NCI-H1694 (cell line): ENCODE measurements at regions not wholly inside any gene's neighbourhood (a gene's known extent, or its start where the extent isn't known, plus 50 kb on each side); places are given as distances from the start of the nearest gene placed in this dataset.

Experiments
- DNase-seq: peaks from one replicate; lab custom pipeline; 2025; lab: John Stamatoyannopoulos, UW

DNA sequence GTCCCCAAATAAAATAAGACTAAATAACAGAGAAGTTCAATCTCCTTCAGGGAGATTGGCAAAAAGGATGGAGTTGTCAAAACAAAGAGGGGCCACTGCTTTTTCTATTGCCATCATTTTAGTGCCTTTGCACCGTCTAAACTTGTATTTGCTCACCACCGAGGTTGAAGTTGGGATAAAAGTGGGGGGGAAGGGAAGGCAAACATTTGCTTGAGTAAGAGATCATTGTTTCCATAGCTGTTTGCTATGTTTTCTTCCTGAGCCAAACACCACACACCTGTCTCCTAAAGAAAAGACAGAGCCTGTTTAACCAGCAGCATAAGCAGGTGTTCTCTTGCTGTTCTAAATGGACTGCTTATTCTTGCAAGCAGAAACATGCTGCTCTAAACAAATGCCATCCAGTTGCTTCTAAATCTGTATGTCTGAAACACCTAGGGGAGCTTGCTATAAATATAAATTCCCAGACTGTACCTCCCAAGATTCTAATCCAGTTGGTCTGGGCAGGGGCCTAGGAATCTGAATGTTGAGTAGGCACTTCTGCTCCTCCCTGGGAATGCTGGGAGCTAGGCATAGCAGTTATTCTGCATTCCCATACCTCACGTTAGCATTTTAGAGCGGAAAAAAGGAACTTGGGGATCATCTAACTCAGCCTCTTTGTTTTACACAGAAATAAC is 179.4 kb upstream of the ARL4C start:
- no peak for DNase-seq

DNA sequence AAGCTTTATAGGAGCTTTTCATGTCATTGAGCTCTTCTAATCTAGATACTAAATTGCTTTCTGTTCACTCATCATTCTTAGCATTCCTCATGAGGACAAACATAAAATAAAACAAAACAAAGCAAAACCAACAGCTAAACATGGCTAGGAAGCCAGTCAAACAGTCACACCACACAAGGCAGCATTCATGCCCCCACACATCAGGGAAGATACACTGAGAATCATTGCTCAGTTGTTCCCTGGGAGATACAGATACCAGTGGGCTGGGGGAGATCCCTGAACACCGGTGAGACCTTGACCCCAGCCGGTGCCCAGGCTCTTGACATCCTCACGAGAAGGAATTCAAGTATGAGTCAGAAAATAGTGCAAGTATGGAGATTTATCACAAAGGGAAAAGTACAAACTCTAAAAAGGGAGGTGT is 177.9 kb upstream of the ARL4C start:
- DNase-seq = no peak

DNA sequence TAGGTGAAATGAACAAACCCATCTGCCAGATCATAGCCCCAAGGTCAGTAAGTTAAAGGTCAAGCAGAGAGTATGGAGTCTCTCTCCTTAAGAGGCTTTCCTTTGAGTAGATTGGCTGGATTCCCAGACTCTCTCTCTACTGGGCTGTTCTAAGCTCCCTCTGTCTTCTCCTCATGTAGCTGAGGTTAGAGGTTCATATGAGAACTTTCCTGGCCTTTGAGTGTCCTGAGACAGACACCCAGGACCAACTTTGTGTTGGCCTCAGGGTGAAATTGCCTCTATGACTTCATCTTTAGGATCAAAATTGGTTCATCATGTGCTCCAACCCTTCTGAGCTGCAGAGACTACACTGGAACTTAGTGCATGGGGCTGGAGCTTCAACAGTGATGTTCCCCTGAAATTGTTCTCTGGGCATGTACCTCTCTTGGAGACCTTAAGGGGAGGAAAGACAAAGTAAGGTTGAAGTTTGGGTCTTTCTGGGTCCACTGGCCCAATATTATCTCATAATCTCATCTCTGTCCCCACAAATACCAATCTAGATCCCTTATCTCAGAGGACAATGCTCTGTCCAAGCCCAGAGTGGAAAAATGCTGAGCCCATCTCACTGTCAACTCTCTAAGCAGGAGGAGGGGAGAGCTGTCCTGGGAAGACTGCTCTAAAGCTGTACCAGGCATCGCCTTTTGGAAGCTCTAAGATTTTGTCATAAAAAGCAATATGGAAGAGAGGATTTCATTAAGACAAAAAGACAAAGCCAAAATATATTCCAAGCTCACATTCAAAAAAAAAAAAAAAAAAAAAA is 177.3 kb upstream of the ARL4C start:
- no peak for DNase-seq

DNA sequence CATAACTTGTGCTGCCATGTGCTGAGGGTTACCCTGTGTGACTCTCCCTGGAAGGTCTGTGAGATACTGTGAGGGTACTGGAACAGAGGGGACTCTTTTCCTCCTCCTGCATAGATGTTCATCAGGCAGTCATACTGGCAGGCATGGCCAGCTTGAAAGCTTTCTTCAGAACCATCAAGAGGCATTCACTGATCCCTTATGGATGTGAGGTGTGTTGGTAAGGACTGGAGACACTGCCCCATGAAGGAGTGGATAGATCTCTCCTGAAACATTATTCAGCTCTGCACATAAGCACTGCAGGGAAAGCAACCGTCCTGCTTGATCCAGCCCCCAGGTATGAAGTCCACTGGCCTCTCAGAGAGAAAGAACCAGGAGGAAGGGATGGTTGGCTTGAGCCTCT is 176.6 kb upstream of the ARL4C start:
- no peak for DNase-seq

DNA sequence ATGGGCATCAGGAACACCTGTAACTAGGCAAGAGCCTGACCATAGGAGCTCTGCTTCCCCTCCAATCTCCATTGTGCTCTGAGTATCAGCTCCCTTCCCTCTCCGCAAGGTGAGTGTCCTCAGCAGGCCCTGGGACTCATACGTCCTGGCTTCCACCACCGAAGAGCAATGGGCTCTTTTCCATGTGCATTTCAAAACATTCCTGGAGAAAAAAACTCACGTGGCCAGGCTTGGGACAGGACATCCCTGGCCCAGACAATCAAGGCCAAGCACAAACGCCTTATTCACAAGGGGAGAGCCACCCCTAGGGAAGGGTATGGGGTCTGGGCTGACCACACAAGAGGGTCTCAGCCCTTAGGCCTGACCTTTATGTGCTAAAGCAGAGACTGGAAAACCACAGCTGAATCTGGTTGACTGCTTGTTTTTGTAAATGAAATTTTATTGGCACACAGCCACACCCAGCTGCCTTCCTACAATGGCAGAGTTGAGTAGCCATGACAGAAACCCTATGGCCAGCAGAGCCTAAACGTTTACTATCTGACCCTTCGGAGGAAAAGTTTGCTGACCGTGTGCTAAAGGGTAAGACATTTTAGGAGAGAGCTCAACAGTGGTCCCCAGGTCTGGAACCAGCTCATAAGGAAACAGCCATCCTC is 175.7 kb upstream of the ARL4C start:
- DNase-seq = no peak

DNA sequence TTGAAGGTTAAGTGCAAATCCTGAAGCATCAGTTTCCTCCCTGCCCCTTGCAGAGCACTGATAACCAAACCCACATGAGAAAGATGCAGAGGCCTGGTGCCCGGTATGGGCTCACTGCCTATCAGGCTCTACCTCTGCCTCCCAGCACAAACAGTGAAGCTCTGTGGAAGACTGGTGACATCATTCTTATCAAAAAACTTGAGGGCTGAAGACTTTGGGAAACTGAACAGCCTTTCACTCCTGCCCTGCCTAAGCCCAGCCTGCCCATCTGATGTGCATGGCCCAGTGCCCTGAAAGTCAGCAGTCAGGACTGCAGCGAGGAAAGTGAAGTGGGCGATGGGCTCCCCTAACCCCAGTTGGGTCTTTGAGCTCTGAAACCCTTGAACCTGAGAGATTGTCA is 174.8 kb upstream of the ARL4C start:
- DNase-seq = no peak

DNA sequence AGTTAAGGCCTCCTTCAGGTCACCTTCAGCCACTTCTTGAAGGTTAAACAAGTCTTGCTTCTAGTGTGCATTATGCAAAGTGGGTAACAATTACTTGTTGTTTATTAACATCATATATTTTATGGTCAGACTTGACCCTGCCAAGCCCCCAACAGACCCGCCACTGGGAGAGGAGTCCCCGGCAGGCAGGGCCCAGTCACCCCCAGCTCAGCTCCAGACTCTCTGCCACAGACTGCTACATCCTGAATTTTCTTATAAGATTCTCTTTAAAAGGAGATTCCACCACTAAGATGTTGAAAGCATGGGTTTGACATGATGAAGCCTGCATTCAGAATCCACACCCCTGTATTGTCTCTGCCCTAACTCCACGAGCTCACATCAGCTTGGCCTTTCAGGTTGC is 174.3 kb upstream of the ARL4C start:
- DNase-seq = no peak

DNA sequence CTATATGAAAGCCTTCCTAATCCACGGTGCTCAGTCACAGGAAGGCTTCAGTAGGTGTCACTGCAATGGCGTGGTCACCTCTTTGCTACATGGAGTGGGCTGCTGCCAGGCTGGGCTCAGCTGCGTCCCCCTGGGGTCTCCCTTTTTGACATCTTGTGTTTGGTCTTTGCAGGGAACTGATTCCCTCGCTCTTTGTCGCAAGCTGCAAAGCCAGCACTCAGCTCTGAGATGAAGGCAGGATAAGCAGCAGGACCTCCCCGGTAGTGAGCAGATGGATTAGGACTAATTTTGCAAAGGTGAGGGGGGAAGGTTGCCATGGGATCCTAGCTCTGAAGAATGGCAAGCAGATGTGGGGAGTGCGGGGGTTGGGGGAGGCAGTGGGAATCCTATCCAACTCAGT is 173.9 kb upstream of the ARL4C start:
- no peak for DNase-seq

DNA sequence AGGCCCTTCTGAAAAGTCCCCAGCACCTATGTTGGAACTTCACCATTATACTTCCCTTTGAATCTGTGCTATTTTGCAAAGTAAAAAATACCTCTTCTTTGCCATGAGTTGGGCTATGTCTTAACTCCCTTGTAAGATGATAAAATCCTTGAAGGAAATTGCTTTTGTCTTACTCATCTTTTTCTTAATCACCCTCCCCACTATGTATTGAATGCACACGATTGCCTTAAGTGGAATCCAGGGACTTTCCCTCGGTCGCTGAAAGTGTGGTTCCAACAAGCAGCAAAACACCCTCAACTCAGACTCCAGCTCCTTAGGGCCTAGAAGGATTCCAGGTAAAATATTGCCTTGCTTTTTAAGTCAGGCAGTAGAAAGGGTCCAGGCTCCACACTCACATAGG is 173.2 kb upstream of the ARL4C start:
- no peak for DNase-seq

DNA sequence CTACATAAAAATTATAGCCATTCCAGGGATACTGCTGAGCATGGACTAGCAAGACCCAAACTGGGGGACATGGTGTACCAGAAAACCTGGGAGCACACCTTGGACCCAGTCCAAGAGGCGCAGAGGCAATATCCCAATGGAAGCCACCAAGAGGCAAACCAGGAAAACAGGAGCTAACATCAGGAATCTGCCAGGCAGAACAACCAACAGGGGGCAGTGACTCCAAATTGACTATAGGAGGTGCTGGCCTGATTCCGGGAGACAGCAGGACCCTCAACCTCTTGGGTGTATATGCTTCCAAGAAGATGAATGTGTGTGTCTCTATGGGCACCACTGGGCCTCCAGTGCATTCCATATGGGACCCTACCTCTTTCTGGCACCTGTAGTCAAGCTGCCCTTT is 172.7 kb upstream of the ARL4C start:
- DNase-seq = no peak

DNA sequence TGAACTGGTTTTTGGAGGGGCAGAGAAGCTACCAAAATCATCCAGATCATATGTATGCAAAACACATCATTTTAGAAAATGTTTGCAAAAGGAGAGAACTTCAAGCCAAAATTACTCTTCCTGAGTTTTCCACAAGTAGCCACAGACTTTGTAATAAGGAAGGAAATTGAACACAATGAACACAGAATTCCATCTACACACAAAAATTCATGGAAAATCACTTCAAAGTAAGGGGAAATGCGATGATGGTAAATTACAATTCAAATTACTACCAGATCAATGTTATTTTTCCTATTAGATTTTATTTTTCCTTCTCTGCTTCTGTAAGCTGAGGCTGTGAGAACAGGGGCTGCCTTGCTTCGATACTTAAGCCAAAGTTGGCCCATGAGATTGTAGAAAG is 172.1 kb upstream of the ARL4C start:
- DNase-seq = no peak

DNA sequence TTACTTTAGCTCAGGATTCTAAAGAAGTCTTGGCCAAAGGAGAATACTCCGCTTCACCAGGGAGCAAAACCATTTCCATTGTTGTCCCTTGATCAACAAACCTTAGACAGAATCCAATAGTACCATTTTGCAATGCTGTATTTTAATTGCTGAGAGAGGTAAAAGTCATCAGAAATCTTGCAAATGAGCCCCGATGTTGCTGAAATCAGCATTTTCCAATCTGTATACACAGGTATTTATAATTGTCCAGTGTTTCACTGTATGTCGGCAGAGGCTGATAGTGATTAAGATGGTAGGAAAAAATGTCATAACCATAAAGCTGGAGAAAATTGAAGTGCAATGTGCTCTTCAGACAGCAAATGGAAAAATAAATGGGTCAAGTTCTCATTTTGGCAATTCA is 170.0 kb upstream of the ARL4C start:
- no peak for DNase-seq

DNA sequence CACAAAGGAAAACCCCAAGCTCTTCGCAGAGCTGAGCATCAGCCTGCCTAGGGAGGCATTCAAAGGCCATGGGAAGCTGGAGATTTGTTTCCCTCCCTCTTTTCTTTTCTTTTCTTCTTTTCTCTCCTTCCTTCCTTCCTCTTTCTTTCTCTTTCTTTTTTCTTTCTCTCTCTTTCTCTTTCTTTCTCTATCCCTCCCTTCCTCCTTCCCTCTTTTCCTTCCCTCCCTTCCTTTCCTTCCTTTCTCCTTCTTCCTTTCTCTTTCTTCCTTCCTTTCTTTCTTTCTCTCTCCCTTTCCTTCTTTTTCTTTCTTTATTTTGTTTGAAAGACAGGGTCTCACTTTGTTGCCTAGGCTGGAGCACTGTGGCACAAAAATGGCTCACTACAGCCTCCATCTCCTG is 168.4 kb upstream of the ARL4C start:
- DNase-seq = no peak

DNA sequence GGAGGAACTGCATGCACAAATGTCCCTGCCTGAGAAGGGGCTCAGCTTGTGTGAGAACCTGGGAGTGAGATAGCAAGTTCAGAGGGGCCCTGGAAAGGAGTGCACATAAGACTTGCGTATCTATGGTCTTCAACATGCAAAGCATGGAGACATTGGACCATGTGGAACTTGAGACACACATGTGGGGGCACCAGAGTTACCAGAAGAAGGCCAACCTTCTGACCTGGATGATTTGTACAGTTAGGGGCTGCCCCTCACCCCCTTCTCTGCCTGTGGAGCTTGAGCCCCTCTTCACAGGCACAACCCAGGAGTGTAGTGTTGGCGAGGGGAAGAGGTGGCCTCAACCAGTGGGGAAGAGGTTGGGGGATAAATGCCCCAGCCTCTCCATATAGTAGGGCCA is 165.0 kb upstream of the ARL4C start:
- DNase-seq = no peak

DNA sequence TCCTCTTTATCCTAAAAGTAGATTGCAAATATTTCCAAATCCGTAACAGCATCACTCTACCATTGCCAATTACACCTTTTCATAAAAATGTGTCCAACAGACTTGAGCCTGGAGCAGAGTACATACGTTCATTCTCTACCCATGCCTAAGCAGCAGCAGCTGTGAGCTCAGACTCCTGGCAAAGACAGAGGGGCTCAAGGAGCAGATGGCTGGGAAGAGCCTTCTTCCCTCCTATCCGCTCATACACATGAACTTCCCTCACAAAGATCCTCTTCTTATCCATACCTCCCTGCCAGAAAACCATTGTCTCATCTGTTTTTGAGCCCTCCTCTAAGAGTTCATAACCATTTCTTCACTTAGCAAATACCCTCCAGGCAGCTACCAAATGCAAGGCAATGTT is 164.3 kb upstream of the ARL4C start:
- DNase-seq = no peak

DNA sequence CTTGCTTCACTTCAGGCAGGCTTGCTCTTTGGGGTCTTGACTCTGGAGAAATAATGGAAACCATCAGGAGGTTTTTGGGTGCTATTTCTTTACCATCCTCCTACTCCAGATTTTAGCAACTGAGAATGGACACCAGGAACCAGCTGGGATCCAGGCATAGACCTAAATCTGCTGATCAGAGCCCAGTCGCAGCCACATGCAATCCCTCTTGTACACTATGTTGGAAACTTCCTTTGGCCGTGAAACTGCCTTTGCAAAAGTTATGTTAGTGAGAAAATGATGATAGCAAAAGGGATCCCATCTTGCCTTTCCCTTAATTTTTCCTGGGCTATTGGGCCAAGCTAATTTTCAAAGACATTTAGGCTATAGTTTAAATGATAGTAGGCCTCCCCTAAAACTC is 158.8 kb upstream of the ARL4C start:
- DNase-seq = no peak

DNA sequence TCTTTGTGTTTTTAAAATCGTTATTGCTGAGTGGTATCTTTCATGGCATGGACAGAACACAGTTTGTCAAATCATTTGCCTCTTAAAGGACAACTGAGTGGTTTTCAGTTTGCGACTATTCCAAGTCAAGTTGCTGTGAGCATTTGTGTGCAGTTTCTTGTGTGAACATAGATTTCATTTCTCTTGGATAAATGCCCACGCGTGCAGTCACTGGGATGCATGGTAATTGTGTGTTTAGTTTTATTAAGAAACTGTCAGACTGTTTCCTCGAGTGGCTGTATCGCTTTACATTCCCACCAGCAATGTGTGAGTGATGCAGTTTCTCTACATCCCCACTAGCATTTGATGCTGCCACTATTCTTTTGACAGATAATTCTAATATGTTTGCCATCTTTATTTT is 154.0 kb upstream of the ARL4C start:
- no peak for DNase-seq

DNA sequence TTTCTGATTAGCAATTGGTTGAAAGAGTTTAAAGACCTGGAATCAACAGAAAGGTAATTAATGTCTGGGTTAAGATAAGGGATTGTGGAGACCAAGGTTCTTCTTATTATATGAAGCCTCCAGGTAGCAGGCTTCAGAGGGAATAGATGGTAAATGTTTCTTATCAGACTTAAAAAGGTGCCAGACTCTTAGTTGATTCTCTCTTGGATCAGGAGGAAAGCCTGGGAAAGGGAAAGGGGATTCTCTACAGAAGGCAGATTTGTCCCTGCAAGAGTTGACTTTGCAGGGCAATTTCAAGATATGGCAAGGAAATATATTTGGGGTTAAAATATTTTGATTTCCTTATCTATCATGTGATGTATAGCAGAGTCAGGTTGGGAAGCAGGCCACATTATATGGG is 153.1 kb upstream of the ARL4C start:
- DNase-seq = no peak

DNA sequence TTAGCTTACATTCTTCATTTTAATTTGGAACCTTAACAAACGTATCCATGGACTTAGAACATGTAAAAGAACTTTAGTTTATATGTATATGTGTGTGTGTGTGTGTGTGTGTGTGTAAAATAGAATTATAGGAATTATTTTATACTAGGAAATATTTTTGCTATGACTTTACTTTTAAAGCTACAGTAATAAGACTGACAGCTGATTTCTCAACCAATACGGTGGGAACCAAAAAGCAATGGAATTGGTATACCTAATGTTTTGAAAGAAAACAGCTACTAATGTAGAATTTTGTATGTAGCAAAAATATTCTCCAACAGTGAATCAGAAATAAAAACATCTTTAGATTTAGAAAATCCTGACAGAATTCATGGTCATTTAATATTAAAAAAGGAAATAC is 146.5 kb upstream of the ARL4C start:
- no peak for DNase-seq

DNA sequence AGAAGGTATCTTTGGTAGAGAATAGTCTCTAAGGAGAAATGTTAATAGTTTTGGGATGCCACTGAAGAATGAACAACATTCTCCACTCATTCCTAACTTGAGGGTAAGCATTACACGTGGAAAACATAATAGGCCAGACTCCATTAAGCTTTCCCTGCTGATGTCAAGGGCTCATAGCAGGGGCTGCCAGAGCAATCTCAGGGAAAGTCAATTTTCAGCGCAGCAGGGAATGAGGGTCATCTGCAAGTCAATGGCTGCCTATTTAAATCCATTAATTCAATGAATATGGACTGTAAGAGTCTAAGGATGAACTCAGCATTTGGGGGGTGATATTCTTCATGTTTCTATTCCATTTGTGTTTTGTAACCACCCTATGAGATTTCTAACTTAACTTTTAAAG is 144.2 kb upstream of the ARL4C start:
- DNase-seq = no peak

DNA sequence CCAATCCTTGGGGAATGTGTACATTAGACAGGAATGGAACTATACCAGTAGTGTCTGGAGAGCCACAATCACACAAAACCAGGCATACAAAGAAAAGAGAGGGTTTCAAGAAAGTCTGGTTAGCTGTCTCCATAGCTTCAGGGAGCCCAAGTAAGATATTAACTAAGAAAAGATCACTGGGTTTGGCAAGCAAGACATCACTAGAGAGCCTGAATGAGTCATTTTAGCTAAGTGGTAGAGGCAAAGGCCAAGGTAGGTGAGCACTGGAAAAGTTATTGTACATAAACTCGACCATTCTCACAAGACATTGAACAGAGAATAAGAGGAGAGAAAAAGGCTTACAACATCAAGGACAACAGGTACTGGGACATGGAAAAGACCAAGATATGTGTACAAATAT is 143.8 kb upstream of the ARL4C start:
- DNase-seq = no peak

DNA sequence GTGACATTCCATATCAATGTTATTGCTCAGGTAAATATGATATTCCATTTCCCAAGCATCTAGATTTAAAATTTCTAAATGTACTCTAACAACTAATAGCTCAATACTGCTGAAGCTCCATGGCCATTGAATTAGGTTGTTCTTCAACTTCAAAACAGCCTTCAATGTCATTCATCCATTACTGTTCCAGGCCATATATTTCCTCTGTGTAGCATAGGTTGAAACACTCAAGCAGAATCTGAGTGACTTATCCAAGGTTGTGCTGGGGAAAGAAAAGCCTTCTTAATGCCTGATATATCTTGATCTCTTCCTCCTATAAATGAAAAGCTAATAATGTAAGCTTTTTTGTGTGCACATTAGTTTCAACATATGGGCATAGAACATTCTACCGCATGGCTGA is 142.1 kb upstream of the ARL4C start:
- no peak for DNase-seq

DNA sequence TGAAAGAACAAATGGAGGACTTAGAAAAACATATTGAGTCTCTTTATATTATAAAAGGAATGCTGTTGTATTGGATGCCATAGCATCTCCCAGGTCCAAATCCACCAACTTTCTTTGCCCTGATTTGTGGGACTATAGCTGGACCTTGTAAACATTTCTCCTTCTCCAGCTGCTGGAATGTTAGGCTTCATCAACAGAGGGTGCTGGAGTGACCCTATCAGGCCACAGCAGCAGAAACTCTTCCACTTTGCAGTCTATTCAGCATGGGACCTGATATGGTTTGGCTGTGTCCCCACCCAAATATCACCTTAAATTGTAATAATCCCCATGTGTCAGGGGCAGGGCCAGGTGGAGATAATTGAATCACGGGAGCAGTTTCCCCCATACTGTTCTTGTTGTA is 138.4 kb upstream of the ARL4C start:
- no peak for DNase-seq
